SK-N-SH (cell line): ENCODE measurements at regions not wholly inside any gene's neighbourhood (a gene's known extent, or its start where the extent isn't known, plus 50 kb on each side); places are given as distances from the start of the nearest gene placed in this dataset.

Experiments
- CTCF ChIA-PET: fragments of 300-600, 350-600 bp; formaldehyde crosslinking; extraction: SDS; loops from one replicate; lab custom pipeline; 2021; lab: Yijun Ruan, JAX
- POLR2A ChIA-PET: fragments of 350-600 bp; sonication (Branson Sonifier 250); formaldehyde crosslinking; extraction: SDS; loops from one replicate; lab custom pipeline; 2020; ENCODE audit warnings: antibody characterized with exemption, inconsistent platforms; lab: Yijun Ruan, JAX
- DNase-seq: peaks from one replicate; pipeline ENCODE4 v3.0.0; 2012
- H2AFZ ChIP-seq: fragments of 200-600 bp; sonication (generic); 2 replicates; pipeline ENCODE4 v1.8.1; 2016; ENCODE audit warnings: antibody characterized with exemption, mild to moderate bottlenecking, low read depth
- H3F3A ChIP-seq: fragments of 200-600 bp; sonication (generic); replicated peaks from 2 replicates; pipeline ENCODE3; 2016; ENCODE audit warnings: antibody characterized with exemption, mild to moderate bottlenecking; ENCODE audit not compliant: insufficient read depth
- H3K27ac ChIP-seq, 2 experiments: fragments of 200-500 bp in 1 of 2; fragments of 200-600 bp in 1 of 2; sonication (Bioruptor generic) in 1 of 2; sonication (generic), shearing (Covaris generic) in 1 of 2; 2 replicates each; pipeline versions ENCODE4 v1.5.1 to v1.6.1; 2014 to 2016; ENCODE audit warnings: low read depth in 2 of 2, inconsistent platforms in 1 of 2, low read length in 1 of 2, mild to moderate bottlenecking in 1 of 2, mixed read lengths in 1 of 2
- H3K27me3 ChIP-seq: fragments of 200-600 bp; sonication (generic), shearing (Covaris generic); 2 replicates; pipeline ENCODE4 v1.6.1; 2016; ENCODE audit warnings: mixed run types; ENCODE audit not compliant: insufficient read depth
- H3K36me3 ChIP-seq, 2 experiments: fragments of 200-500 bp in 1 of 2; fragments of 200-600 bp in 1 of 2; sonication (Bioruptor generic) in 1 of 2; sonication (generic) in 1 of 2; replicated peaks in 1 of 2; 2 replicates each; pipeline versions ENCODE3 to v1.5.1; 2014 to 2016; ENCODE audit warnings: low read length in 1 of 2, mild to moderate bottlenecking in 1 of 2; ENCODE audit not compliant: insufficient read depth in 2 of 2, control insufficient read depth in 1 of 2
- H3K4me1 ChIP-seq, 2 experiments: fragments of 200-500 bp in 1 of 2; fragments of 200-600 bp in 1 of 2; sonication (Bioruptor generic) in 1 of 2; sonication (generic), shearing (Covaris generic) in 1 of 2; 2 replicates each; pipeline versions ENCODE4 v1.5.1 to v1.6.1; 2014 to 2016; ENCODE audit warnings: low read depth in 1 of 2, low read length in 1 of 2, mixed run types in 1 of 2; ENCODE audit not compliant: insufficient read depth in 2 of 2, control insufficient read depth in 1 of 2
- H3K4me2 ChIP-seq: fragments of 200-600 bp; sonication (generic), shearing (Covaris generic); 2 replicates; pipeline ENCODE4 v1.6.1; 2017; ENCODE audit warnings: mixed run types
- H3K4me3 ChIP-seq, 2 experiments: fragments of 200-500 bp in 1 of 2; fragments of 200-600 bp in 1 of 2; sonication (Bioruptor generic) in 1 of 2; sonication (generic), shearing (Covaris generic) in 1 of 2; 2 replicates each; pipeline versions ENCODE4 v1.5.1 to v1.8.1; 2014 to 2016; ENCODE audit warnings: low read depth in 2 of 2, inconsistent platforms in 1 of 2, low read length in 1 of 2, mild to moderate bottlenecking in 1 of 2, mixed read lengths in 1 of 2, moderate library complexity in 1 of 2
- H3K79me2 ChIP-seq: fragments of 200-600 bp; sonication (generic); 2 replicates; pipeline ENCODE4 v1.8.1; 2017; ENCODE audit warnings: mild to moderate bottlenecking; ENCODE audit not compliant: insufficient read depth
- H3K9ac ChIP-seq: fragments of 200-600 bp; sonication (generic); 2 replicates; pipeline ENCODE4 v1.6.1; 2017; ENCODE audit warnings: mixed run types
- H3K9me2 ChIP-seq: fragments of 200-600 bp; sonication (generic); 2 replicates; pipeline ENCODE4 v1.6.1; 2017; ENCODE audit warnings: mixed run types
- H3K9me3 ChIP-seq: fragments of 200-600 bp; sonication (generic); 2 replicates; pipeline ENCODE4 v1.6.1; 2017; ENCODE audit warnings: mixed run types, mild to moderate bottlenecking, moderate library complexity
- H4K20me1 ChIP-seq: fragments of 200-600 bp; sonication (generic); 2 replicates; pipeline ENCODE4 v1.6.1; 2017; ENCODE audit warnings: mild to moderate bottlenecking, mixed run types; ENCODE audit not compliant: insufficient read depth
- ELF1 ChIP-seq: IDR thresholded peaks from 2 replicates; pipeline ENCODE4 v1.4.0; 2012
- EP300 ChIP-seq, 2 experiments: IDR thresholded peaks; 2 replicates each; pipeline versions ENCODE4 v1.4.0 to v1.6.1; 2012; ENCODE audit warnings: borderline replicate concordance in 1 of 2, low read depth in 1 of 2, low read length in 1 of 2
- EZH2phosphoT487 ChIP-seq: fragments of 200-600 bp; sonication (generic); IDR thresholded peaks from 2 replicates; pipeline ENCODE4 v1.6.1; 2017; ENCODE audit warnings: low read depth, mixed run types, mild to moderate bottlenecking, antibody characterized with exemption, moderate library complexity, borderline replicate concordance
- JUND ChIP-seq: IDR thresholded peaks from 2 replicates; pipeline ENCODE4 v1.4.0; 2012
- MEF2A ChIP-seq: IDR thresholded peaks from 2 replicates; pipeline ENCODE4 v1.4.0; 2012; ENCODE audit warnings: low read depth, borderline replicate concordance
- MXI1 ChIP-seq: IDR thresholded peaks from 2 replicates; pipeline ENCODE4 v1.6.1; 2012; ENCODE audit warnings: mild to moderate bottlenecking, low read depth, low read length, improper control_type of control experiment
- NRF1 ChIP-seq: IDR thresholded peaks from 2 replicates; pipeline ENCODE4 v1.6.1; 2012; ENCODE audit warnings: low read depth, mild to moderate bottlenecking, low read length
- RCOR1 ChIP-seq: fragments of 150-350 bp; IDR thresholded peaks from 2 replicates; pipeline ENCODE4 v1.6.1; 2017; ENCODE audit warnings: antibody characterized with exemption, low read length
- RXRA ChIP-seq: IDR thresholded peaks from 2 replicates; pipeline ENCODE4 v1.4.0; 2012; ENCODE audit warnings: low read depth, mild to moderate bottlenecking, borderline replicate concordance
- TCF12 ChIP-seq: IDR thresholded peaks from 2 replicates; pipeline ENCODE4 v1.4.0; 2012
- TEAD4 ChIP-seq: IDR thresholded peaks from 2 replicates; pipeline ENCODE4 v1.4.0; 2012; ENCODE audit warnings: mild to moderate bottlenecking, borderline replicate concordance; ENCODE audit not compliant: insufficient read depth
- YY1 ChIP-seq: IDR thresholded peaks from 2 replicates; pipeline ENCODE4 v1.4.0; 2012; ENCODE audit warnings: low read depth, mild to moderate bottlenecking
- WGBS: methylation state at CpG from one replicate; pipeline ENCODE4 v1.1.6; 2017; ENCODE audit warnings: low lambda C conversion rate; 5-methylcytosine and 5-hydroxymethylcytosine counted together
- TF ChIP-seq, protein P1 (sequence below): IDR thresholded peaks from 2 replicates; pipeline ENCODE4 v1.6.1; 2012; ENCODE audit warnings: mild to moderate bottlenecking, low read depth, low read length, moderate library complexity
- TF ChIP-seq, protein P2 (sequence below): fragments of 150-350 bp; IDR thresholded peaks from 2 replicates; pipeline ENCODE4 v1.6.1; 2017; ENCODE audit warnings: antibody characterized with exemption, low read length, low read depth, borderline replicate concordance
- TF ChIP-seq, protein P3 (sequence below): IDR thresholded peaks from 2 replicates; pipeline ENCODE4 v1.4.0; 2012; ENCODE audit warnings: low read depth, borderline replicate concordance
- TF ChIP-seq, protein P4 (sequence below): IDR thresholded peaks from 2 replicates; pipeline ENCODE4 v1.4.0; 2012; ENCODE audit warnings: low read depth

DNA sequence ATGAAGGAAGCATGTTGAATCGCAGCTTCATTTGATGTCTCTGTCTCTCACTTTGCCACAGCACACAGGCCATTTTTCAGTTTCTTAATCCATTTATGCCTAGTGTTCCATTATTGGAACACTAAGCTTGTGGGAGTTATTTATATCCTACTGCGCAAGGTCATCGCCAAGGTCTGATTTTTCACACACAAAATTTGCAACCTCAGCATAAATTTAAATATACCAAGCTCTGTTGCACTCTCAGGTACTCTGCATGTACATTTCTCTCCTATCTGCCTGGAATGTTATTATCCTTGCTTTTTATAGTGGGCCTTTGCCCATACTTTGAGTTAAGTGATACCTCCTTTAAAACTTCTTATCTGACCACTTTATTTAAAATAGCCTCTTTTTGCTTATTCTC lies 519.2 kb upstream of the TOM1L1 start:
- 48% methylated on average over 3 of the region's 3 CpGs for WGBS
- H3K9me2 ChIP-seq, result peaks cover 8% of the 10 kb centered on the region
- POLR2A ChIA-PET, result no interaction called here
- TF ChIP-seq, protein P1, sequence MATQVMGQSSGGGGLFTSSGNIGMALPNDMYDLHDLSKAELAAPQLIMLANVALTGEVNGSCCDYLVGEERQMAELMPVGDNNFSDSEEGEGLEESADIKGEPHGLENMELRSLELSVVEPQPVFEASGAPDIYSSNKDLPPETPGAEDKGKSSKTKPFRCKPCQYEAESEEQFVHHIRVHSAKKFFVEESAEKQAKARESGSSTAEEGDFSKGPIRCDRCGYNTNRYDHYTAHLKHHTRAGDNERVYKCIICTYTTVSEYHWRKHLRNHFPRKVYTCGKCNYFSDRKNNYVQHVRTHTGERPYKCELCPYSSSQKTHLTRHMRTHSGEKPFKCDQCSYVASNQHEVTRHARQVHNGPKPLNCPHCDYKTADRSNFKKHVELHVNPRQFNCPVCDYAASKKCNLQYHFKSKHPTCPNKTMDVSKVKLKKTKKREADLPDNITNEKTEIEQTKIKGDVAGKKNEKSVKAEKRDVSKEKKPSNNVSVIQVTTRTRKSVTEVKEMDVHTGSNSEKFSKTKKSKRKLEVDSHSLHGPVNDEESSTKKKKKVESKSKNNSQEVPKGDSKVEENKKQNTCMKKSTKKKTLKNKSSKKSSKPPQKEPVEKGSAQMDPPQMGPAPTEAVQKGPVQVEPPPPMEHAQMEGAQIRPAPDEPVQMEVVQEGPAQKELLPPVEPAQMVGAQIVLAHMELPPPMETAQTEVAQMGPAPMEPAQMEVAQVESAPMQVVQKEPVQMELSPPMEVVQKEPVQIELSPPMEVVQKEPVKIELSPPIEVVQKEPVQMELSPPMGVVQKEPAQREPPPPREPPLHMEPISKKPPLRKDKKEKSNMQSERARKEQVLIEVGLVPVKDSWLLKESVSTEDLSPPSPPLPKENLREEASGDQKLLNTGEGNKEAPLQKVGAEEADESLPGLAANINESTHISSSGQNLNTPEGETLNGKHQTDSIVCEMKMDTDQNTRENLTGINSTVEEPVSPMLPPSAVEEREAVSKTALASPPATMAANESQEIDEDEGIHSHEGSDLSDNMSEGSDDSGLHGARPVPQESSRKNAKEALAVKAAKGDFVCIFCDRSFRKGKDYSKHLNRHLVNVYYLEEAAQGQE, result no peak
- no peak for TF ChIP-seq EP300 (IDR thresholded peaks at IDR 0.05; ENCODE audit: borderline replicate concordance in 1 of 2, low read depth in 1 of 2, low read length in 1 of 2)
- TF ChIP-seq, protein P2, sequence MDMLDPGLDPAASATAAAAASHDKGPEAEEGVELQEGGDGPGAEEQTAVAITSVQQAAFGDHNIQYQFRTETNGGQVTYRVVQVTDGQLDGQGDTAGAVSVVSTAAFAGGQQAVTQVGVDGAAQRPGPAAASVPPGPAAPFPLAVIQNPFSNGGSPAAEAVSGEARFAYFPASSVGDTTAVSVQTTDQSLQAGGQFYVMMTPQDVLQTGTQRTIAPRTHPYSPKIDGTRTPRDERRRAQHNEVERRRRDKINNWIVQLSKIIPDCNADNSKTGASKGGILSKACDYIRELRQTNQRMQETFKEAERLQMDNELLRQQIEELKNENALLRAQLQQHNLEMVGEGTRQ, result no peak
- TF ChIP-seq, protein P3, sequence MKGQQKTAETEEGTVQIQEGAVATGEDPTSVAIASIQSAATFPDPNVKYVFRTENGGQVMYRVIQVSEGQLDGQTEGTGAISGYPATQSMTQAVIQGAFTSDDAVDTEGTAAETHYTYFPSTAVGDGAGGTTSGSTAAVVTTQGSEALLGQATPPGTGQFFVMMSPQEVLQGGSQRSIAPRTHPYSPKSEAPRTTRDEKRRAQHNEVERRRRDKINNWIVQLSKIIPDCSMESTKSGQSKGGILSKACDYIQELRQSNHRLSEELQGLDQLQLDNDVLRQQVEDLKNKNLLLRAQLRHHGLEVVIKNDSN, result no peak
- no peak for TF ChIP-seq ELF1
- no peak for TF ChIP-seq RCOR1
- TF ChIP-seq MEF2A, result no peak
- TF ChIP-seq JUND, result no peak
- TF ChIP-seq EZH2phosphoT487, result no peak
- no peak for TF ChIP-seq MXI1
- no peak for TF ChIP-seq RXRA
- TF ChIP-seq NRF1, result no peak
- TF ChIP-seq, protein P4, sequence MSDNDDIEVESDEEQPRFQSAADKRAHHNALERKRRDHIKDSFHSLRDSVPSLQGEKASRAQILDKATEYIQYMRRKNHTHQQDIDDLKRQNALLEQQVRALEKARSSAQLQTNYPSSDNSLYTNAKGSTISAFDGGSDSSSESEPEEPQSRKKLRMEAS, result no peak
- TF ChIP-seq TEAD4, result no peak
- TF ChIP-seq YY1, result no peak
- TF ChIP-seq TCF12, result no peak
- TF ChIP-seq, all 33 proteins: peak for 0
- Histone ChIP-seq H3K4me3 (no peak overlapping the region), H2AFZ (no peak overlapping the region), H3K9ac (no peak overlapping the region), H3K4me2 (no peak overlapping the region), H3K27ac (no peak overlapping the region), H4K20me1 (no peaks in the 10 kb centered on the region), H3K79me2 (no peaks in the 10 kb centered on the region), H3K4me1 (no peaks in the 10 kb centered on the region), H3K36me3 (no peaks in the 10 kb centered on the region), H3K9me3 (peaks cover 12% of the 10 kb centered on the region), H3K27me3 (no peaks in the 10 kb centered on the region), H3F3A (no peaks in the 10 kb centered on the region)
- CTCF ChIA-PET, result interaction anchor here (0.8 kb wide), 1 partner anchor 17 kb away, joined by 3 read pairs; no protein-coding TSS in a partner anchor
- DNase-seq, result no peak
